Common myeloid progenitor, CD34-positive (primary cell): ENCODE measurements at regions not wholly inside any gene's neighbourhood (a gene's known extent, or its start where the extent isn't known, plus 50 kb on each side); places are given as distances from the start of the nearest gene placed in this dataset.

Source experiments
- CTCF ChIA-PET: fragments of 350-600 bp; sonication (Branson Sonifier 250); formaldehyde crosslinking; loops from one replicate; lab custom pipeline; 2021; ENCODE audit warnings: antibody characterized with exemption; lab: Charles Lee
- POLR2A ChIA-PET: fragments of 350-600 bp; sonication (Branson Sonifier 250); formaldehyde crosslinking; loops from one replicate; lab custom pipeline; 2021; ENCODE audit warnings: antibody characterized with exemption; lab: Charles Lee
- DNase-seq, 3 donors: peaks; one replicate each; pipeline versions ENCODE4 v3.0.0 to v3.0.0-alpha.2; 2013
- H3K27ac ChIP-seq, 2 experiments: 1 replicate in 1 of 2; 2 replicates in 1 of 2; pipeline ENCODE4 v1.7.0; 2013; ENCODE audit warnings: inconsistent platforms in 2 of 2, low read length in 2 of 2, mild to moderate bottlenecking in 2 of 2, low read depth in 1 of 2, moderate library complexity in 1 of 2; ENCODE audit not compliant: severe bottlenecking in 2 of 2, insufficient read depth in 1 of 2, poor library complexity in 1 of 2
- H3K27me3 ChIP-seq, 5 experiments: replicated peaks in 2 of 5; 1 replicate in 3 of 5; 2 replicates in 2 of 5; pipeline versions ENCODE4 v1.6.1 to v1.7.0; 2013; ENCODE audit warnings: low read length in 4 of 5, mild to moderate bottlenecking in 2 of 5, moderate library complexity in 2 of 5, inconsistent platforms in 1 of 5; ENCODE audit not compliant: insufficient read depth in 5 of 5, control insufficient read depth in 4 of 5
- H3K36me3 ChIP-seq, 4 experiments: 1 replicate in 2 of 4; 2 replicates in 2 of 4; pipeline versions ENCODE4 v1.6.1 to v1.7.0; 2013; ENCODE audit warnings: low read length in 3 of 4, control low read depth in 1 of 4, mild to moderate bottlenecking in 1 of 4; ENCODE audit not compliant: control insufficient read depth in 4 of 4, insufficient read depth in 4 of 4
- H3K4me1 ChIP-seq, 4 experiments: 1 replicate in 3 of 4; 2 replicates in 1 of 4; pipeline versions ENCODE4 v1.6.1 to v1.7.1; 2013; ENCODE audit warnings: low read length in 3 of 4, mild to moderate bottlenecking in 3 of 4, control low read depth in 1 of 4, inconsistent platforms in 1 of 4, moderate library complexity in 1 of 4; ENCODE audit not compliant: control insufficient read depth in 4 of 4, insufficient read depth in 4 of 4; ENCODE audit errors: control extremely low read depth in 1 of 4
- H3K4me3 ChIP-seq, 7 experiments: 1 replicate in 4 of 7; 2 replicates in 3 of 7; pipeline versions ENCODE4 v1.5.1 to v1.7.0; 2013; ENCODE audit warnings: mild to moderate bottlenecking in 7 of 7, low read length in 6 of 7, moderate library complexity in 6 of 7, inconsistent platforms in 2 of 7, low read depth in 2 of 7, control low read depth in 1 of 7; ENCODE audit not compliant: insufficient read depth in 4 of 7, control insufficient read depth in 1 of 7; ENCODE audit errors: extremely low read depth in 1 of 7
- H3K9me3 ChIP-seq, 5 experiments: 1 replicate in 4 of 5; 2 replicates in 1 of 5; pipeline versions ENCODE4 v1.6.1 to v1.7.1; 2013; ENCODE audit warnings: low read length in 4 of 5, mild to moderate bottlenecking in 2 of 5, inconsistent platforms in 1 of 5, low read depth in 1 of 5, moderate library complexity in 1 of 5; ENCODE audit not compliant: control insufficient read depth in 4 of 5, insufficient read depth in 2 of 5; ENCODE audit errors: control extremely low read depth in 1 of 5
- WGBS: methylation state at CpG from one replicate; pipeline ENCODE4 v1.1.5; 2013; ENCODE audit not compliant: insufficient coverage; 5-methylcytosine and 5-hydroxymethylcytosine counted together

DNA sequence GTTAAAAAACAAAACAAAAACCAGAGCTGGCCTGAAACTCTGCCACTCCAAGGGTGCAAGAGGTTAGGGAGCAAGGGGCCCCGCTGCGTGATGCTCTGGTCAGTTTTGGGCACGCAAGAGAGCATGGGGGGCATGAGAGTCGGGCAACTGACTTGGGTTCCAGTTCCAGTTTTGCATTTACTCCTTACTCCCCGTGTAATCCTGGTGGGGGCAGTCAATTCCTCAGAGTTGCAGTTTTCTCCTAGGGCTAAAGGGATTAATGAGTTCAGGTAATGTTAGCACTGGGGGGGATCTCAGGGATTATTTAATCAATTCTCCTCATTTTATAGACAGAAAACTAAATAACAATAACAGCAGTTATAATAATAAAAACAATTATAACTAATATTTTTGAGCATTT lies 72.9 kb upstream of the PMFBP1 start:
- Histone ChIP-seq H3K36me3 (no peaks in the 10 kb centered on the region), H3K27ac (no peak overlapping the region), H3K4me1 (no peaks in the 10 kb centered on the region), H3K27me3 (no peaks in the 10 kb centered on the region), H3K9me3 (no peaks in the 10 kb centered on the region), H3K4me3 (no peak overlapping the region)
- DNase-seq, result no peak
- WGBS, result 100% methylated on average over 2 of the region's 5 CpGs
- POLR2A ChIA-PET, result no interaction called here
- CTCF ChIA-PET, result interaction anchor here (1.3 kb wide), 1 partner anchor 1638 kb away, joined by 3 read pairs; no protein-coding TSS in a partner anchor

DNA sequence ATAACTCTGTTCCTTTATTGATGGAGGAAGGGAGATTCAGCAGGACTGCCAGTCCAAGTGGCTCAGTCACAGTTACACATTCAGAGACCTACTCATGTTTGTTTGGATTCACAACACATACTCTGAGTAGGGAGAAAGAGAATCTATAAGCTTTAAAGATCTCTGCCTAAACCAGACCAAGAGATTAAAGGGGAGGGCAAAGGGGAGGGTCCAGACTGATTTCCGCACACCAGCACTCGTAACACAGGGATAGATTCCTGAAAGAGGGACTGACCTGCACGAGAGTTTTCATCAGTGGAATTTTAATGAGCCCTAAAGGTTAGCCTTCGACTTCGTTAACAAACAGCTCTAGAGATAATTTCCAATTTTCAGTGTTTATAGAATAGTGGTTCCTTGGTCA lies 71.7 kb upstream of the PMFBP1 start:
- no peak overlapping the region for H3K27ac ChIP-seq
- ChIA-PET POLR2A (no interaction called here), CTCF (interaction anchor here (1.0 kb wide), 1 partner anchor 223 kb away, joined by 4 read pairs; no protein-coding TSS in a partner anchor)
- 94% methylated on average over 5 of the region's 5 CpGs for WGBS
- no peaks in the 10 kb centered on the region for H3K27me3 ChIP-seq
- no peaks in the 10 kb centered on the region for H3K9me3 ChIP-seq
- H3K4me3 ChIP-seq, result no peak overlapping the region
- no peak for DNase-seq
- H3K36me3 ChIP-seq, result no peaks in the 10 kb centered on the region
- no peaks in the 10 kb centered on the region for H3K4me1 ChIP-seq

DNA sequence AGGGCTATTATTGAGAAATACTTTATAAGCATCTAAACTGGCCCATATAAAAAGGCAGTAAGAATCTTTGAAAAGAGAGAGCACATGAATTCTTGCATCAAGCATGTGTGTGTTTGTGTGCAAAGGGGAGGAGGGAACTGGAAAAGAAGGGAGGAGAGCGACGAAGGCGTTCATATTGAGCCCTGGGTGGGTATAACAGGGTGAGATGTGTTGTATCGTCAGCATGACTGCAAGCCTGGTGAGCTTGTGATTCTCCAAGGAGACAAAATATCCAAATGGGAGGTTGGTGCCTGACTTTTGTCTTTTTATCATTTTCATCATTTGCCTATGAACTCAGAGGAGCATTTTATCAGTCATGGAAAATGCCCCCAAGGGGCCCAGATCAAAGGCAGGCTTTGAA lies 70.8 kb upstream of the PMFBP1 start:
- no peaks in the 10 kb centered on the region for H3K27me3 ChIP-seq
- H3K36me3 ChIP-seq, result no peaks in the 10 kb centered on the region
- no peak overlapping the region for H3K27ac ChIP-seq
- DNase-seq, result no peak
- CTCF ChIA-PET, result interaction anchor here (1.3 to 1.4 kb wide), 2 partner anchors 9 to 1636 kb away, joined by 3 to 5 read pairs; no protein-coding TSS in a partner anchor
- no peaks in the 10 kb centered on the region for H3K9me3 ChIP-seq
- H3K4me1 ChIP-seq, result no peaks in the 10 kb centered on the region
- WGBS, result 100% methylated on average over 1 of the region's 4 CpGs
- no peak overlapping the region for H3K4me3 ChIP-seq
- POLR2A ChIA-PET, result interaction anchor here (0.6 kb wide), 1 partner anchor 224 kb away, joined by 6 read pairs; no protein-coding TSS in a partner anchor

DNA sequence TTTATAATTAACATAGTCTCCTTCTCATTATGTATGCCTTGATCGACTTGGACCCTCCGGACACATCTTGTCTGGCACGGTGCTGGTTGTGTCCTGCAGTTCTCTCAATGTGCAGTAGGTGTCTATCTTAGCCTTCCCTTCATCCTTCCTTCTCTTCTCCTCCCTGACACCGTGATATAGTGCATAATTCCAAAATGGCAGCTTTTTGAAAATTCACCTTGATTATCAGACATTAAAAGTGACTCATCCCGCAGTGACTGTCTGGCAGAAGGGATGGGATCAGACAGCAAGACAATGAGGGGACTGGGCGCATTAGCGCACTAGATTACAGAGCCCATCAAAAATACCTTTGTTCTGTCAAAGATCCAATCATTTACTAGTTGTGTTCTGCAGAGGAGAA lies 70.0 kb upstream of the PMFBP1 start:
- H3K27ac ChIP-seq, result no peak overlapping the region
- H3K9me3 ChIP-seq, result no peaks in the 10 kb centered on the region
- no peaks in the 10 kb centered on the region for H3K4me1 ChIP-seq
- WGBS, result 22% methylated on average over 5 of the region's 7 CpGs
- no peaks in the 10 kb centered on the region for H3K27me3 ChIP-seq
- ChIA-PET CTCF (interaction anchor here (1.3 to 1.4 kb wide), 2 partner anchors 10 to 1637 kb away, joined by 3 to 5 read pairs; no protein-coding TSS in a partner anchor), POLR2A (interaction anchor here (0.7 kb wide), 1 partner anchor 949 kb away, joined by 3 read pairs; no protein-coding TSS in a partner anchor)
- H3K4me3 ChIP-seq, result no peak overlapping the region
- peak; percentile 31 to 56 (median 45) for DNase-seq
- no peaks in the 10 kb centered on the region for H3K36me3 ChIP-seq

DNA sequence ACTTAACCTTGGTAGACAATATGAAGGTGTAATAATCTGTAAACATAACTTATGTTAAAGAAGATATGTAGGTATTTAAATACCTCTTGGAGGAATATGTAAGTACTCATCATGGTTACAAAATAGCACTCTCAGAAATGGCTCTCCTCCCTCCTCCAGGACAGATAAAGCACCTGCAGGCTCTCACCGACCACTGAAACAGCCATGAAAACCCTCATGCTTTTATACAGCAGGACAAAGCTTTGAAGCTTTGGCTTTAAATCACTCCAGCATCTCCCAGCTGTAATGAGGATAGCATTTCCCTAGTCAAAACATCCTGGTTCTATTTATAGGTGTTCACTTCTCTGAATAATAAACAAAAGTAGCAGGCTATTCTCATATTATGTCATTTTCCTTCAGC lies 69.1 kb upstream of the PMFBP1 start:
- ChIA-PET POLR2A (no interaction called here), CTCF (interaction anchor here (1.1 kb wide), 1 partner anchor 224 kb away, joined by 4 read pairs; no protein-coding TSS in a partner anchor)
- H3K36me3 ChIP-seq, result no peaks in the 10 kb centered on the region
- no peaks in the 10 kb centered on the region for H3K9me3 ChIP-seq
- H3K27ac ChIP-seq, result no peak overlapping the region
- no peaks in the 10 kb centered on the region for H3K27me3 ChIP-seq
- no peak overlapping the region for H3K4me3 ChIP-seq
- no peaks in the 10 kb centered on the region for H3K4me1 ChIP-seq
- no peak for DNase-seq
- 14% methylated on average over 1 of the region's 1 CpG for WGBS

DNA sequence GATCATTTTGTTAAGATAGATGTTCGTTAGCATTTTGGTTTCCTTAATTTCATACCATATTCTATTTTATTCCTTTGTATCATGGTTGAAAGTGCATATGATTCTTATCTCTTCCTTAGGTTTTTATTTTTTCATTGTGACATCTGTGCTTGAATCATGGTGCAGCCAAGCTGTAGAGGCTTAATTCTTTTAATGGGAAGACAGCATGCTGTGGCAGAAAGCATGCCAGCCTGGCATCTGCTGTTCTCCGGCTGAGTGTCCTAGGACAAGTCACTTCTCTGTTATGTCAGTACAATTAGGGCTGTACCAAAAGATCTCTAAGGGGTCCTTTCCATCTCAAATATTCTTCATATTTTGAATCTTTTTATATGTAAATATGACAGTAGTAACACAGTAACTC lies 68.5 kb upstream of the PMFBP1 start:
- Histone ChIP-seq H3K36me3 (no peaks in the 10 kb centered on the region), H3K27me3 (no peaks in the 10 kb centered on the region), H3K4me1 (no peaks in the 10 kb centered on the region), H3K4me3 (no peak overlapping the region), H3K27ac (no peak overlapping the region), H3K9me3 (no peaks in the 10 kb centered on the region)
- ChIA-PET POLR2A (no interaction called here), CTCF (interaction anchor here (1.1 kb wide), 1 partner anchor 224 kb away, joined by 4 read pairs; no protein-coding TSS in a partner anchor)
- DNase-seq, result no peak
- 100% methylated on average over 1 of the region's 2 CpGs for WGBS

DNA sequence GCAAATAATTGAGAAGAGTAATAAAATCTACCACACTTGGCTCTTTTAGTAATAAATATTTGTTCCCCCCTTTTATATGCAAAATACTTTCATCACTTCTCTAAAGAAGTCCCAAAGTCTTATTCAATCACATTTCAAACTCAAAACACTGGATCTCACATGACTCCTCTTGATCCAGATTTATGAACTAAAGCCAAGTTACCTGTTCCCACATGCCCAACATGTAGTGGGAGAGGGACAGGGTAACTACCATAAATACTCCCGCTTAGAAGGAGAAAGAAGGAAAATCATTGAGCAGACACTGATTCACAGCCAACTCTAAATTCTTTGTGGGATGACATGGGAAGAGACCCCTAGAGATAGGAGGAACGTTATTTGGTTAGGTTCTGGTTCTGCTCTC lies 64.9 kb upstream of the PMFBP1 start:
- H3K4me3 ChIP-seq, result no peak overlapping the region
- 100% methylated on average over 1 of the region's 2 CpGs for WGBS
- CTCF ChIA-PET, result interaction anchor here (1.0 kb wide), 1 partner anchor 112 kb away, joined by 3 read pairs; no protein-coding TSS in a partner anchor
- no peaks in the 10 kb centered on the region for H3K27me3 ChIP-seq
- no peak overlapping the region for H3K27ac ChIP-seq
- H3K9me3 ChIP-seq, result no peaks in the 10 kb centered on the region
- no peaks in the 10 kb centered on the region for H3K4me1 ChIP-seq
- POLR2A ChIA-PET, result no interaction called here
- no peak for DNase-seq
- H3K36me3 ChIP-seq, result no peaks in the 10 kb centered on the region
